Liver (tissue), 8 donors: ENCODE measurements at regions not wholly inside any gene's neighbourhood (a gene's known extent, or its start where the extent isn't known, plus 50 kb on each side); places are given as distances from the start of the nearest gene placed in this dataset.

Experiments
- DNase-seq: peaks from one replicate; pipeline ENCODE4 v3.0.0-alpha.2; 2017; ENCODE audit warnings: low spot score
- H3K27ac ChIP-seq, 2 donors: one replicate each; pipeline ENCODE4 v1.7.0; 2013; ENCODE audit warnings: inconsistent platforms in 2 of 2, low read length in 2 of 2, control low read depth in 1 of 2, low read depth in 1 of 2, mild to moderate bottlenecking in 1 of 2
- H3K27me3 ChIP-seq, 4 donors: one replicate each; pipeline versions ENCODE4 v1.6.1 to v1.7.0; 2013; ENCODE audit warnings: low read length in 3 of 4, inconsistent platforms in 1 of 4, mild to moderate bottlenecking in 1 of 4, moderate library complexity in 1 of 4; ENCODE audit not compliant: control insufficient read depth in 4 of 4, insufficient read depth in 4 of 4
- H3K36me3 ChIP-seq, 4 donors: one replicate each; pipeline versions ENCODE4 v1.6.1 to v1.7.0; 2013; ENCODE audit warnings: low read length in 3 of 4, mild to moderate bottlenecking in 3 of 4, low read depth in 1 of 4, moderate library complexity in 1 of 4; ENCODE audit not compliant: control insufficient read depth in 4 of 4, insufficient read depth in 3 of 4
- H3K4me1 ChIP-seq, 4 donors: one replicate each; pipeline versions ENCODE4 v1.6.1 to v1.7.0; 2013; ENCODE audit warnings: low read length in 3 of 4, mild to moderate bottlenecking in 3 of 4, moderate library complexity in 1 of 4; ENCODE audit not compliant: control insufficient read depth in 4 of 4, insufficient read depth in 4 of 4
- H3K4me3 ChIP-seq, 3 donors: one replicate each; pipeline versions ENCODE4 v1.6.1 to v1.7.0; 2013; ENCODE audit warnings: low read length in 3 of 3, control low read depth in 1 of 3, low read depth in 1 of 3, mild to moderate bottlenecking in 1 of 3
- H3K9ac ChIP-seq, 2 donors: one replicate each; pipeline ENCODE4 v1.7.0; 2013; ENCODE audit warnings: low read length in 2 of 2, mild to moderate bottlenecking in 2 of 2, moderate library complexity in 2 of 2, control low read depth in 1 of 2, low read depth in 1 of 2
- H3K9me3 ChIP-seq, 4 donors: one replicate each; pipeline versions ENCODE4 v1.6.1 to v1.7.0; 2013; ENCODE audit warnings: low read length in 3 of 4; ENCODE audit not compliant: control insufficient read depth in 4 of 4
- CTCF ChIP-seq: fragments of 150-350 bp; IDR thresholded peaks from 2 replicates; pipeline ENCODE4 v1.5.1; 2017; ENCODE audit warnings: improper control_type of control experiment, low read depth, low read length; ENCODE audit not compliant: missing input control
- EGR1 ChIP-seq, 2 donors: IDR thresholded peaks; 2 replicates each; pipeline ENCODE4 v1.6.1; 2016 to 2018; ENCODE audit warnings: antibody characterized with exemption in 2 of 2, low read depth in 2 of 2
- FOXA1 ChIP-seq: IDR thresholded peaks from 2 replicates; pipeline ENCODE4 v1.6.1; 2016; ENCODE audit warnings: antibody characterized with exemption
- FOXA2 ChIP-seq: IDR thresholded peaks from 2 replicates; pipeline ENCODE4 v1.6.1; 2016; ENCODE audit warnings: antibody characterized with exemption
- GABPA ChIP-seq, 2 donors: IDR thresholded peaks in 1 of 2; conservative IDR thresholded peaks in 1 of 2; 2 replicates each; pipeline ENCODE4 v1.6.1; 2016; ENCODE audit warnings: antibody characterized with exemption in 2 of 2, mild to moderate bottlenecking in 1 of 2, moderate library complexity in 1 of 2
- HNF4A ChIP-seq, 2 donors: conservative IDR thresholded peaks; 2 replicates each; pipeline ENCODE4 v1.6.1; 2016; ENCODE audit warnings: antibody characterized with exemption in 2 of 2, mild to moderate bottlenecking in 2 of 2
- HNF4G ChIP-seq: IDR thresholded peaks from 2 replicates; pipeline ENCODE4 v1.6.1; 2016; ENCODE audit warnings: antibody characterized with exemption
- JUND ChIP-seq, 2 donors: IDR thresholded peaks; 2 replicates each; pipeline ENCODE4 v1.6.1; 2016; ENCODE audit warnings: antibody characterized with exemption in 2 of 2
- MAX ChIP-seq: IDR thresholded peaks from 2 replicates; pipeline ENCODE4 v1.6.1; 2016; ENCODE audit warnings: antibody characterized with exemption
- NR2F2 ChIP-seq: IDR thresholded peaks from 2 replicates; pipeline ENCODE4 v1.6.1; 2016; ENCODE audit warnings: antibody characterized with exemption
- RAD21 ChIP-seq, 2 donors: IDR thresholded peaks; 2 replicates each; pipeline ENCODE4 v1.6.1; 2016; ENCODE audit warnings: antibody characterized with exemption in 2 of 2, mild to moderate bottlenecking in 2 of 2
- REST ChIP-seq: IDR thresholded peaks from 2 replicates; pipeline ENCODE4 v1.6.1; 2016; ENCODE audit warnings: antibody characterized with exemption, mild to moderate bottlenecking
- RXRA ChIP-seq, 2 donors: IDR thresholded peaks; 2 replicates each; pipeline ENCODE4 v1.6.1; 2017 to 2018; ENCODE audit warnings: antibody characterized with exemption in 2 of 2, mild to moderate bottlenecking in 1 of 2
- SP1 ChIP-seq: IDR thresholded peaks from 2 replicates; pipeline ENCODE4 v1.6.1; 2018; ENCODE audit warnings: antibody characterized with exemption, mild to moderate bottlenecking
- TAF1 ChIP-seq: conservative IDR thresholded peaks from 2 replicates; pipeline ENCODE4 v1.6.1; 2016; ENCODE audit warnings: antibody characterized with exemption, mild to moderate bottlenecking
- YY1 ChIP-seq: IDR thresholded peaks from 2 replicates; pipeline ENCODE4 v1.6.1; 2016; ENCODE audit warnings: antibody characterized with exemption, mild to moderate bottlenecking
- ZBTB33 ChIP-seq: IDR thresholded peaks from 2 replicates; pipeline ENCODE4 v1.6.1; 2016; ENCODE audit warnings: antibody characterized with exemption
- WGBS: extraction: QIAGEN DNeasy Blood & Tissue Kit; methylation state at CpG from one replicate; pipeline ENCODE4 v1.1.7; 2013; 5-methylcytosine and 5-hydroxymethylcytosine counted together
- TF ChIP-seq, protein P1 (sequence below): IDR thresholded peaks from 2 replicates; pipeline ENCODE4 v1.6.1; 2016; ENCODE audit warnings: antibody characterized with exemption
- donor health status: healthy.
- donor health status: healthy.
- donor health status: healthy.
- donor health status: healthy.
- donor health status: healthy.

DNA sequence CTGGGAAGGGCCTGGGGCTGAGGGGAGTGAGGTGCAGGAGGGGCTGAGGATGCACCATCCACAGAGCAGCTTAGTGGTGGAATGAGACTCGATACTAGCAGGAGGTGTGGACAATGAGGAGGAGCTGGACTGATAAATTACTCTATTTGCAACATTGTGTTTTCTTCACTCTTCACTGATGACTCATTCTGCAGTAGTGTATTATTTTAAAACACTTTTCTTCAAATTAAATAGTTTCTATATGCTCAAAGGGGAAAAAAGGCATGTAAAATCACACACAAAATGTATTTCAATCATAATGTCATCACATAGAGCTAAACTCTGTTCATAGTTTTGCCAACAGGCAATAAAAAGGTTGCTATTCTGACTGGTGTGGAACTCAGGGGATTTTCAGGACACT, 467.0 kb upstream of the CTSO start (continued):
- TF ChIP-seq YY1 (no peak), JUND (IDR thresholded peaks at IDR 0.05) (no peak)

DNA sequence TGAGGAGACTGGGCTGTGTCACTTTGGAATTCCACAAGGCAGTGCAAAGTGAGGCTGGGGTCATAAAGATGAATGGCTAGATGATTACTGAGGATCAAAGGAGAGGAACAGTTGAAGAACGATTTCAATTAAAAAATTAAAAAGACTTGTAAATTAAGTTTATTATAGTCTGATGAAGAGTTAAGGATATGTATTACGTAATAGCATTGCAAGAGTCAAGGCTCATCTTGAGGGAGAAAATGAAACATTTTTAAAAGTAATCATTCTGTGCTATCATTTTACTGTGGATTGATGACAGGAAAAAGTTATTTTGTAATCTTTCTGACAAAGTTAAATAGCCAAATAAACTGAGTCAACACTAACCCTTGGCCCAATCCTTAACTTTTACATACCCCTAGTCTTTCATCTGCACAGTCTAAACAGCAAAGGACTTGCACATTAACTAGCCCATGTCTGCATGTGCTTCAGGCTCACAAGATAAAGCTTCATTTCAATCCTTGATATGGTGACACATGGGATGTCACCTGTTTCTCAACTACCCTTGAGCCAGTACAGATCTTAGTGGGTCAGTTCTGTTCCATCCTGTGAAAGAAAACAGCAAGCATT, 465.5 kb upstream of the CTSO start:
- H3K9me3 ChIP-seq: peaks cover 0 to 3% (median 0%) of the 10 kb centered on the region in 4 donors
- no peak overlapping the region for H3K9ac ChIP-seq
- TF ChIP-seq RXRA (IDR thresholded peaks at IDR 0.05): no peak
- WGBS: 62% methylated on average over 2 of the region's 2 CpGs
- H3K36me3 ChIP-seq: no peaks in the 10 kb centered on the region
- H3K27ac ChIP-seq: no peak overlapping the region
- no peak for DNase-seq
- no peaks in the 10 kb centered on the region for H3K4me1 ChIP-seq
- H3K4me3 ChIP-seq: no peak overlapping the region
- H3K27me3 ChIP-seq: no peaks in the 10 kb centered on the region

GRCh38 chr4:156414406-156414805, 460.7 kb upstream of the CTSO start:
- H3K27ac ChIP-seq: no peak overlapping the region
- no peaks in the 10 kb centered on the region for H3K36me3 ChIP-seq
- no peak for DNase-seq
- H3K9ac ChIP-seq: no peak overlapping the region
- no peaks in the 10 kb centered on the region for H3K27me3 ChIP-seq
- TF ChIP-seq JUND (IDR thresholded peaks at IDR 0.05) (no peak), SP1 (no peak), CTCF (no peak), FOXA1 (no peak), NR2F2 (no peak), TAF1 (no peak), HNF4A (conservative IDR thresholded peaks at IDR 0.05) (no peak), FOXA2 (no peak), EGR1 (IDR thresholded peaks at IDR 0.05; ENCODE audit: low read depth in 2 of 2) (no peak), GABPA (IDR thresholded peaks at IDR 0.05 in 1 of 2, conservative IDR thresholded peaks at IDR 0.05 in 1 of 2) (no peak), ZBTB33 (no peak), RAD21 (IDR thresholded peaks at IDR 0.05) (no peak), RXRA (IDR thresholded peaks at IDR 0.05) (no peak), REST (no peak), YY1 (no peak), HNF4G (no peak), MAX (no peak)
- TF ChIP-seq, protein P1, sequence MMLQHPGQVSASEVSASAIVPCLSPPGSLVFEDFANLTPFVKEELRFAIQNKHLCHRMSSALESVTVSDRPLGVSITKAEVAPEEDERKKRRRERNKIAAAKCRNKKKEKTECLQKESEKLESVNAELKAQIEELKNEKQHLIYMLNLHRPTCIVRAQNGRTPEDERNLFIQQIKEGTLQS: no peak
- H3K4me3 ChIP-seq: no peak overlapping the region
- no peaks in the 10 kb centered on the region for H3K4me1 ChIP-seq
- peaks cover 0 to 3% (median 0%) of the 10 kb centered on the region in 4 donors for H3K9me3 ChIP-seq
